ENCODE measurements at regions not wholly inside any gene's neighbourhood (a gene's known extent, or its start where the extent isn't known, plus 50 kb on each side); places are given as distances from the start of the nearest gene placed in this dataset.

- no peak for TF ChIP-seq KDM1A (IDR thresholded peaks at IDR 0.05; ENCODE audit: borderline replicate concordance, low read length)
- no peak for TF ChIP-seq SIX5 (IDR thresholded peaks at IDR 0.05; ENCODE audit: low read depth, low read length)
- no peak for TF ChIP-seq POLR2A (IDR thresholded peaks at IDR 0.05; ENCODE audit: control extremely low read depth in 1 of 2, low read depth in 2 of 2, low read length in 2 of 2)
- TF ChIP-seq RBBP5 (IDR thresholded peaks at IDR 0.05; ENCODE audit: borderline replicate concordance, low read depth, low read length) = no peak
- TF ChIP-seq EZH2 (IDR thresholded peaks at IDR 0.05; ENCODE audit: low read depth, low read length, severe bottlenecking) = no peak
Measured at GRCh38 chr17:55668312-55668920, 54.2 kb downstream of the TMEM100 start (continued).

Measured in H1 (cell line).